ENCODE measurements at regions not wholly inside any gene's neighbourhood (a gene's known extent, or its start where the extent isn't known, plus 50 kb on each side); places are given as distances from the start of the nearest gene placed in this dataset.

DNA sequence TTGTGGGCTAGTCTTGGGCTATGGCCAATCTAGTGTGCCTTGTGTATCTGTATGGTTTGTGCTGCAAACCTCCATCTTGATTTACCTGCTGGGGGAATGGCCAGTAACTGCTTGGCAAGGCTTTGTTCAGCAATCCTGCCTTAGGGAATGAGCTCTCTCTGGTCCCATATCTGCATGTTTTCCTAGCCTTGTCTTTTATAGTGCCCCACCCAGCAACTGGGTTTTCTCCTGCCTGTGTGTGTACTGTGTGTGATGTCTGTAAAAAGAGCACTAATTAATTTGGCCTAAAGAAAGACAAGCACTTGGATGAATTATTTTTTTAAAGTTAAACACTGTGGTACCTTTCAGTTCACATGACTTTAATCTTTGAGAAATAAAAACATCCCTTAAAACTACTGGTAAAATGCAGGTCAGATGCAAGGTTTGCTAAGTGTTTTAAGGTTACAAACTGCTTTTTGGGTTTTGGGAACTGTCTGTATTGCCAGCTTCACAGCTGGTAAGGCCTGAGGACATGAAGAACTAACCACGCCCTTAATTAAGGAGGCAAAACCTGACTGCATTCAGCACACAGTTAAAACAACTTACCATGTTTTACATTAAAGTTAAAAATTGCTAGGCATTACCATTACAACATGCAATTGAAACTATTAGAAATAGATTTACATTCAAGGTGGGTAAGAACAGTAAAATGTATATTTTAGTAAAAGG lies 1169.2 kb downstream of the OTOL1 start:
- DNase-seq (ENCODE audit: low read depth), result no peak
- TF ChIP-seq, protein P1, sequence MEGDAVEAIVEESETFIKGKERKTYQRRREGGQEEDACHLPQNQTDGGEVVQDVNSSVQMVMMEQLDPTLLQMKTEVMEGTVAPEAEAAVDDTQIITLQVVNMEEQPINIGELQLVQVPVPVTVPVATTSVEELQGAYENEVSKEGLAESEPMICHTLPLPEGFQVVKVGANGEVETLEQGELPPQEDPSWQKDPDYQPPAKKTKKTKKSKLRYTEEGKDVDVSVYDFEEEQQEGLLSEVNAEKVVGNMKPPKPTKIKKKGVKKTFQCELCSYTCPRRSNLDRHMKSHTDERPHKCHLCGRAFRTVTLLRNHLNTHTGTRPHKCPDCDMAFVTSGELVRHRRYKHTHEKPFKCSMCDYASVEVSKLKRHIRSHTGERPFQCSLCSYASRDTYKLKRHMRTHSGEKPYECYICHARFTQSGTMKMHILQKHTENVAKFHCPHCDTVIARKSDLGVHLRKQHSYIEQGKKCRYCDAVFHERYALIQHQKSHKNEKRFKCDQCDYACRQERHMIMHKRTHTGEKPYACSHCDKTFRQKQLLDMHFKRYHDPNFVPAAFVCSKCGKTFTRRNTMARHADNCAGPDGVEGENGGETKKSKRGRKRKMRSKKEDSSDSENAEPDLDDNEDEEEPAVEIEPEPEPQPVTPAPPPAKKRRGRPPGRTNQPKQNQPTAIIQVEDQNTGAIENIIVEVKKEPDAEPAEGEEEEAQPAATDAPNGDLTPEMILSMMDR (conservative IDR thresholded peaks at IDR 0.05; ENCODE audit: low read depth, low read length), result no peak
- no peak overlapping the region for H3K4me3 ChIP-seq (ENCODE audit: low read length)

DNA sequence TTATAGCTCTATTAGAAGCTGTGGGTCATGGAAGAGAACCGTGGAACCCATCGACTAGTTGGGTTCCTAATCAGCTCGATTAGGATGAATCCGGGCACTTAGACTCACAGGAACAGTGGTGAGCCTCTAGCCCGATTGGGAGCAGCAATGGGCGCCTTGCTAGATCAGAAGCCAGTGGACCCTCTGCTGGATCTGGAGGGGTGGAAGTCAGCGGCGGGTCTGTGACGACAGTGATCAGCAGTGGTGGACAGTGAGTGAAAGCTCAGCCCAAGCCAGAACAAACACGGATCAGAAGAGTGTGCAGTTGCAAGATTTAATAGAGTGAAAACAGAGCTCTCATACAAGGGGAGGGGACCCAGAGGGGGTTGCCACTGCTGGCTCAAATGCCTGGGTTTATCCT lies 1170.2 kb downstream of the OTOL1 start:
- TF ChIP-seq, protein P1 (conservative IDR thresholded peaks at IDR 0.05; ENCODE audit: low read depth, low read length), result no peak
- DNase-seq (ENCODE audit: low read depth), result no peak
- H3K4me3 ChIP-seq (ENCODE audit: low read length), result no peak overlapping the region

DNA sequence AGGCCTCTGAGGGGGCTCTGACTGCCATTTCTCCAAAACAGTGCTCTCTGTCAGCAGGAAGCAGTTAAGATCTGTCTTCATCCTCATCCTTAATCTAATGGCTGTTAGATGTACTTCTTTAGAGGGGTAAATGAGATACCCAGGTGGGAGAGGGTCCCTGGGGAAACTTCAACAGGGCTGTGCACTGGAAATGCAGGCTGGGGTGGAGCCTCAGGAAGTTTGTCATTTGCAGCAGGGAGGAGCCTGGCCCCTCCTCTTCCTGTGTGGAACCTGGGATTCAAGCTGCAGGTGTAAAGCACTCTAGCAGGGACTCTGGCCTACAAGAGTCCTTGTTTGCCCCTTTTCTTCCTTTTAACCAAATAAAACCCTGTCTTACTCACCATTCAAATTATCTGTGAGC lies 1173.6 kb downstream of the OTOL1 start:
- no peak overlapping the region for H3K4me3 ChIP-seq (ENCODE audit: low read length)
- TF ChIP-seq, protein P1 (conservative IDR thresholded peaks at IDR 0.05; ENCODE audit: low read depth, low read length), result no peak
- DNase-seq (ENCODE audit: low read depth), result no peak

DNA sequence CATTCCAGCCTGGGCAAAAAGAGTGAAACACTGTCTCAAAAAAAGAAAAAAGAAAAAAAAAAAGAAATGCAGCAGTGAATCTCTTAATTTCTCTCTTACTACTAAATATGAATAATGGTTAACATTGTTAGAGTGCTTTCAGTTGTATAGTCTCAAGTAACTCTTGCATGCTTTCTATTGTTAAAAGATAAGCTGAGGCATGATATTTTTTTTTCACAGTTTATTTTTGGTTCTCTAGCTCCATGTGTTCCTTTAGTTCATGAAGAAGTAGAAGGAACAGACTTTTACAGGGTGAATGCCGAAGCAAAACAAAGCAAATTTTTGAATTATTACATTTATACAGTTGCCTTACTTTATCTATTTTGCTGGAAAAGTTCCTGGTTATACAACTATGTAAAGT lies 1180.9 kb downstream of the OTOL1 start:
- DNase-seq (ENCODE audit: low read depth), result no peak
- TF ChIP-seq, protein P1 (conservative IDR thresholded peaks at IDR 0.05; ENCODE audit: low read depth, low read length), result no peak
- H3K4me3 ChIP-seq (ENCODE audit: low read length), result no peak overlapping the region

DNA sequence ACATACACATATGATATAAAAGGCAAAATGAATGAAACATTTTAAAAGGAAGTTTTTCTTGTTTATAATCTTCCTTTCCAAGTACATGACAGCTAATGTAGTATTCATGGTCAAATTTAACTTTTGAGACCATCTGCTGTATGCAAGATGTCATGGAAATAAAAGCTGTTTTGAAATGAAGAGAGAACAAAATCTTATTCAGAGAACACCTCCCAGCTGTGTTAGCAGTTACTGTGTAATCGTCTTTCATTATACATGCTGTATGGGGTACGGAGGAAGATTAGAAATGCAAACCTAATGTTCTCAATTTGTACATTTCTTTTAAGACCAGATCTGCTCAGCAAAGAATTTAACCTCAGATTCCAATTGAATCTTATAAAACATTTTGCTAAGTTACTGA lies 1182.3 kb downstream of the OTOL1 start:
- TF ChIP-seq, protein P1 (conservative IDR thresholded peaks at IDR 0.05; ENCODE audit: low read depth, low read length), result no peak
- no peak overlapping the region for H3K4me3 ChIP-seq (ENCODE audit: low read length)
- DNase-seq (ENCODE audit: low read depth), result no peak

DNA sequence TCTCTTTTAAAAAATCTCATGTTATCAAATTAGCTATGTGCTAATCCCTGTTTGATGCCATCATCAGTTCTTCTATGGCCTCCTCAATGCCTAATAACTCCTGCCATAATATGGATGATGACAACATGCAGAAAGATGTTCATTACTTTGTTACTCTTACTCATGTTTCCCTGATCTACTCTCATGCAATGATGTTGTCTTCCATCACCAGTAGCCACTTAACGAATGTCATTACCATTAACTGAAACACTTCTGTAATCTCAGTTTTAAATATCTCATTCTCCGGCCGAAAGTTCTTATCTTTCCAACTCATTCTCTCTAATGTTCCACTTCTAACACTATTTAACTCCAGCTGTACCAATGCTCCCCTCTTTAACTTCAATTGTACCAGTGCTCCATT lies 1187.7 kb downstream of the OTOL1 start:
- TF ChIP-seq, protein P1 (conservative IDR thresholded peaks at IDR 0.05; ENCODE audit: low read depth, low read length), result no peak

DNA sequence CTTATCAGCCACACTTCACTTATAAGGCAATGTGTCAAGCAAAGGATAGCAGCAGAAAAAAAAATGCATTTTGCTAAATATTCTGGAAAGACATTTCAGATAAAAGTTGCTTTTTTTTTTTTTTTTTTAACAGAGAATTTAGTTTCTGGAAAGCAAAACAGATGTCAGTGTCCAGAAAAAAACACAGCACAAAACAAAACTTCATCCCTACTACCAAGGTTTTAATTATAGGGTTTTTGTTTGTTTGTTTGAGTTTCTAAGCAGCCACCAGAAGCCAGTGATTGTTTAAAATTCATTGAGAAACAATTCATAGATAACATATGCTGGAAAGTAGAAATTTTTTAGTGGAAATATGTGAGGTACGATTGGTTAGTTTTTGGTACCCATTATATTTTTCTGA lies 1202.7 kb downstream of the OTOL1 start:
- TF ChIP-seq, protein P1 (conservative IDR thresholded peaks at IDR 0.05; ENCODE audit: low read depth, low read length), result no peak
- DNase-seq (ENCODE audit: low read depth), result no peak
- no peak overlapping the region for H3K4me3 ChIP-seq (ENCODE audit: low read length)

More for the DNA sequence above, 1187.7 kb downstream of the OTOL1 start:
- no peak for DNase-seq (ENCODE audit: low read depth)
- H3K4me3 ChIP-seq (ENCODE audit: low read length), result no peak overlapping the region
